GM18508 (cell line): ENCODE measurements at regions not wholly inside any gene's neighbourhood (a gene's known extent, or its start where the extent isn't known, plus 50 kb on each side); places are given as distances from the start of the nearest gene placed in this dataset.

Experiments
- ATAC-seq: cut with Tn5 transposase; IDR thresholded peaks from one replicate; pipeline ENCODE4 v1.9.1; 2021; ENCODE audit warnings: moderate number of reproducible peaks; ENCODE audit not compliant: insufficient read depth, unreplicated experiment

DNA sequence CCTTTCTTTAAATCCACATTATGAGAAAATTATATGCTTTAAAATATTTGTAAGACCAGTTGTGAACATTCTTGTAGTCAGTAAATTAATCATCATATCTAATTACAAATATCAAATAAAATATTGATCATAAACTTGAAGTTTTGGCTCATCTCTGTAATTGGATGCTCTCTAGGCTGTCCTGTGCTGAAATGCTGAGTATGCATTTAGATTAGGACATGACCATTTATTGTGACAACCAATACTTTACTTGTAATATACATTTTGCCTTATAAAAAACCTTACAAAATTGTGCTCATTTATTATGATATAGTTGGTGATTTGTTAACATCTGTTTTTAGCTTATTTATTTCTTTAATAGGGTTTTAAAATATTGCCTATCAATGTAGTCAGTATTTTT is 116.1 kb upstream of the DOCK10 start:
- ATAC-seq, result no peak

DNA sequence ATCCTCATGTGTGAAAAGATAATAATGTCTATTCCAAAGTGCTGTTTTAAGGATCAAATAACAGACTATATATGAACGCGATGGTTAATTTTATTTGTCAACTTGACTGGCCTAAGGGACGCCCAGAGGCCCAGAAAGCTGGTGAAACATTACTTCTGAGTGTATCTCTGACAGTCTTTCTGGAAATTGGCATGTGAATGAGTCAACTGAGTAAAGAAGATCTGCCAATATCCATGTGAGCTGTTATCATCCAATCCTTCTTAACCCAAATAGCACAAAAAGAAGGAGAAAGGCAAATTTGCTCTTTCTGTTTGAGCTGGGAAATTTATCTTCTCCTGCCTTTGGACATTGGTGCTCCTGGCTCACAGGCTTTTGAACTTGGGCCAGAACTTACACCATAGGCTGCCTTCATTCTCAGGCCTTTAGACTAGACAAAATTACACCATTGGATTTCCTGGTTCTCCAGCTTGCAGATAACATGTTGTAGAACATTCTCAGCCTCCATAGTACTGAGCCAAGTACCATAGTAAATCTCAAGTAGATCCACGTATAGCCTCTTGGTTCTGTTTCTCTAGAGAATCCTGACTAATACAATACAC is 114.7 kb upstream of the DOCK10 start:
- no peak for ATAC-seq

GRCh38 chr2:225140723-225141122 is 98.5 kb upstream of the DOCK10 start:
- ATAC-seq, result no peak

DNA sequence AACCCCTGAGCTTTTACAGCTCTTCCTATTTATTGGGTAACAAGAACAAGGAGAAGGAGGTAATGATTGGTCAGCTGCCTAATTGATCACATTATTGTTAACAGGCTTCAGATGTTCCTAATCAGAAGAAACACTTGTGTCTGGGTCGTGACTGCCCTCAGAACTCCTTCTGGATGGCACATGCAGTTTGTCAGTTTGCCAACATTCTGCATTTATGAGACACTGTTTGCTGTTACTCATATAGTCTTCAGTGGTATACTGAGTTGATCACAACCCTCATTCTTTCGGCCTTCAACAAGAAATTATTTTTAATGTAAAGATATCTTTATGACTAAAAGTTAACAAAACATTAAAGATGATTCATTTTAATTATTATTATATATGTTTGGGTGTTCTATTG is 95.7 kb upstream of the DOCK10 start:
- ATAC-seq, result no peak

DNA sequence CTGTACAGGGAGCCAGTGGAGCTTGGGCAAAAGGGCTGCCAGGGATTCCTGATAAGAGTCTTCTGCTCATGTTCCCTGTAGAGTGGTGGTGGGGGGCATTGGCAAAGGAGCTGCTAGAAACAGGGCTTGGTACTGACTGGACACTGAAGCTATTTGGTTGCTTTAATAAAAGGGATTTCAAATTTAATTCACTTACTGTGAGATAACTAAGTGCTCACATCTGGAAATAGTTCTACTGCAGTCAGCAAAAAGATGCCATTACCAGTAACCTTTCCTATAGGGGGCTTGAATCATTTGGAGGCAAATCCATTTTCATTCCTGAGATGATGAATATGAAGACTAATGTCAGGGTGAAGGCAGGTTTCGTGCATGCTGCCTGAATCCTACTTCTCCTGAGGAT is 94.3 kb upstream of the DOCK10 start:
- ATAC-seq, result no peak

DNA sequence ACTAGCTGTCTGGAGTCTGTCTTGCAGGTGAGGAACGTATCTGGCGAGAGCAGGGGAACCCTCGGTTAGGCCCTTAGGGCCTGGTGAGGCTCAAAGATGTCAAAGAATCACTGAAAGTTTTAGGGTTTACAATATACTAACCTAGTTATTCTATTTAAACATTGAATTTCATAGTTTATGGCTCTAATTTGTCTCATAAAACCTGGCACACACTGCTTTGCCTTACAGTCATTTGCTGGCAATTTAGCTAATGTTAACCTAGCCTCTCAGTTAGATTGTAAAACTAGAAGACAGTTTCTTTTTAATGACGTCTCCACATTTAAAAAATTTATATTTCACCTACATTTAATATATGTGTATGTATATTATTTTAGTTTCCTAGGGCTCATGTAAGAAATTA is 89.6 kb upstream of the DOCK10 start:
- no peak for ATAC-seq

- ATAC-seq, result no peak
These were observed 87.8 kb upstream of the DOCK10 start for GRCh38 chr2:225130093-225130492.

- ATAC-seq, result no peak
These were observed 82.2 kb upstream of the DOCK10 start for GRCh38 chr2:225124311-225125017.

DNA sequence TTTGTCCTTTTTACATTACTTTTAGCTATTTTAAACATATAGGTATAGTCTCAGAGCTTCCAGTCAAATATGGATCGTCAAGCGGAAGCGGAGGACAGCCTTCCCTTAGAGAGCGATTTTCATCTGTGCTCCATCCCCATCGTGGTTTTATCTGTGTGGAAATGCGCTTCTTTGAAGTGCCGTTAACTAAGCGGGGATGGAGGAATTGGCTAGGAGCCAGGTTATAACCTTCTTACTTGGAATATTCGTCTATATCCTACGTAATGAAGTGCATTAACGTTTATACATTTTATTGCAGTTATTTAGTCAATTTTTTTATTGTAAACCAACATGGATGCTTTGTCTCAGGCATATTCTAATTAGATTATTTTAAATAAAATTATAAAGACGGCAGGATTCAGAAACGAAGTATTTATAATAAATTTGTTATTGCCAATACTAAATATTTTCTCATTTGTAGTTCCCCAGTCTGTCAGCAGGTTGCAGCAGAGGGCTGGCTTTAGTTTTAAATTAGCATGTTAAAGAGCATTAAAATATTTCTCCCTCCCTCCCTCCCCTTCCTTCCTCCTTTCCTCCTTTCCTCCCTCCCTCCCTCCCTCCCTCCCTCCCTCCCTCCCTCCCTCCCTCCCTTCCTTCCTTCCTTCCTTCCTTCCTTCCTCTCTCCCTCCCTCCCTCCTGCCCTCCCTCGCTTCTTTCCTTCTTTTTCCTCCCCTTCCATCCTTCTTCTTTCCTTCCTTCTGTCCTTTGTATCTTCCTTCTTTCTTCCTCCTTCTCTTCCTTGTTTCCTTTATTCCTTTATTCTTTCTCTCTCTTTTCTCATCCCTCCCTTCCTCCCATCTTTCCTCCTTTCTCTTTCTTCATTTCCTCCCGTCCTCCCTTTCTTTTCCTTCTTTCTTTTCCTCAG is 80.6 kb upstream of the DOCK10 start:
- ATAC-seq, result no peak

DNA sequence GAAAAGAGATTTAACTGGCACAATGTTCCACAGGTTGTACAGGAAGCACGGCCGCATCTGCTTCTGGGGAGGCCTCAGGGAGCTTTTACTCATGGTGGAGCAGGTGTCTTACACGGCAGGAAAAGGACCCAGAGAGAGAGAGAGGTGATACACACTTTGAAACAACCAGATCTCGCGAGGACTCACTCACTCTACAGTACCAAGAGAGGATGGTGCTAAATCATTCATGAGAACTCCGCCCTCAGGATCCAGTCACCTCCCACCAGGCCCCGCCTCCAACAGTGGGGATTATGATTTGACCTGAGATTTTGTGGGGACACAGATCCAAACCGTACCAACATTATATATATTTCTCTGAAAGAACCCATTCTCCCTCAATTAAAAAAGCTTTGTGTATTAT is 79.7 kb upstream of the DOCK10 start:
- ATAC-seq, result no peak

- ATAC-seq, result no peak
These were observed 77.9 kb upstream of the DOCK10 start for GRCh38 chr2:225120186-225120585.

DNA sequence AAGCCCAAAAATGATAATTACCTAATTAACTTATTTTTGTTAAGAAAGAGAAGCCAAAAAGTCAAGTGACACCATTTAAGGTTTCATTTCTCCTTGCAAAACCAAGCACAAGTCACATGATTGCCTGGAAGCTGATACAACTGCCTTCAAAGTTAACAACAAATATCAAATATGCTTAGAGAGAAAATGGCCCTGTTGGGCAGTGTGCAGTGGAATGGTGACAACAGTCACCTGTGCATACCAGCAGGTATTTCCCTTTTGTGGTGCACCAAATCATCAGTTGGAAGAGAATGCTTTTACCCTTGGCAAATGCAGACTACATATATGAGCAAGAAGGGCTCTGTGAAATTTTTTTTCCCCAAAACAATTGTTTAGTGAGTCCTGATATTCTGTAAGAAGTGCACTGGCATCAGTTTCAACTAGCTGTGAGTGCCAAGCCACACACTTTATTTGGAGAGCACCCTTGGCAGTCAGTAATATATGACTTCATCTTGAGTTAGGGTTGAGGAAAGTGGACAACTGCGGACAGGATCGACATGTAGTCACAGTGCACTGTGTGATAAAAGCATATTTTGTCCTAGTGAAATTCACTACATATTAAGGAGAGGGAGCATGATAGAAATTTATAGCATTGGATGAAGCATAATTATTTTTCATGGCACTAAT is 74.9 kb upstream of the DOCK10 start:
- ATAC-seq, result no peak

GRCh38 chr2:225114786-225115323 is 72.6 kb upstream of the DOCK10 start:
- no peak for ATAC-seq

- ATAC-seq, result no peak
These were observed 71.2 kb upstream of the DOCK10 start for GRCh38 chr2:225113371-225114015.

DNA sequence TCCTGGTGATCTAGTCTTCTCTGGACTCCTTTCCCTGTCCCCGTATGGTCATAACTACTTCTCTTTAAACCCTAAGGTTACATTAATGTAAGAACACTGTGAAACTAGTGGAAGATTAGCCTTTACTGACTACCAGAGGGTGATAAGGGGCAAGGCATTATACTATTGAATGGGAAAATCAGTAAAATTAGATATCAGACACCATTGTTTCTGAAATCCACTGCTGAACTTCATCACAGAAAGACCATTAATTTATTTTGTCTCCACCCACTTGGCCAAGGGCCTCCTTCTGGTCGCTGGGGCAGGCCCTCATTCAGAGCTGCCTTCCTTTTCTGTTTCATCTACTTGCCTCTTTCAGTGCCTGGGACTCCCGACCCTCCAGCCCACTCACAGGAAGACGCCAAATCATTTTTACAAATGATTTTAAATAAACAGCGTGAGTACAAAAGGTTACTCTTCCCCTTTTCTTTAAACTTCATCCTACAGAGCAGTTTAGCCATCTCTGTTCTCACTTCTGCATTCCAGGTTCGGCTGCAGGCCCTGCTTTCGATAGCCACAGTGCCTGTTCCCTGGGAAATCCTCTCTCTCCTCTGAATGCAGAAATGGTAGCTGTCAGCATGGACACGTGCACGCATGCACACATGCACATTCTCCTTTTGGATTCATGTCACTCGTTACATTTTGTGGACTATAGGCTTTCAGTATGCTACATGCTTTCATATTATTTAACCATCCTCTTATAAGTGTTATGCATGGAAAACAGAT is 70.3 kb upstream of the DOCK10 start:
- ATAC-seq, result no peak

DNA sequence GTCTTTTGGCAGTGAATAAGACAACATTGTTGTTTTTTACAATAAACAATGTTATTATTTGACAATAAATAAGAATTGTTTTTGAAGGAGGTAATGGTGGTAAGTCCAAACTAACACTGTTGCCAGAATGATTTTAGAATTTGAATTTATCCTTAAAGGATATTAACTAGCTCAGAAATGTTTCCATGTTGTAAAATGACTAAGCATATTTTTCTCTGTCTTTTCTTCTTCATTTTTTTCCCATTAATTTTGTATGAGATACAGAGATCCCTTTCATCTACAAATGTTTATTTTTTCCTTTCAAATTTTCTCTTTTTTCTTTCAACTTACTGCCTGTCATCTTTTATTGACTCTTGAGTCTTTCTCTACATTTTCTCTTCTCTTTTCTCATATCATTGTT is 66.5 kb upstream of the DOCK10 start:
- ATAC-seq, result no peak

GRCh38 chr2:225104971-225105370 is 62.7 kb upstream of the DOCK10 start:
- no peak for ATAC-seq

- ATAC-seq, result no peak
These were observed 62.1 kb upstream of the DOCK10 start for GRCh38 chr2:225104321-225104720.

DNA sequence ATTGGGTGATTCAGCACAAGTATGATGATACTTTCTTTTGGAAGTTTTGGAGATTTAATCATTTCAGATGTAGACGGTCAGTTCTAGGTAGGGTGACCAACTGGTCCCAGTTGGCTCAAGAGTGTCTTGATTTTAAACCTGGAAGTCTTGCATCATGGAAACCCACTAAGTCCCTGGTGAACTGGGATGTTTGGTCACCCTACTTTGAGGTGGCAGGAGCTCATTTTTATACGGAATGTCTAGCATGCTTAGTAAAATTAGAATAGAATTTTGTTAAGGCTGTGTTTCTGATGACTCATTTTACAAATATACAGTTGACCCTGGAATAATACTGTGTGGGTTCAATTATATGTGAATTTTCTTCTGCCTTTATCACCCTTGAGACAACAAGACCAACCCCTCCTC is 61.5 kb upstream of the DOCK10 start:
- no peak for ATAC-seq
